ENCODE measurements at regions not wholly inside any gene's neighbourhood (a gene's known extent, or its start where the extent isn't known, plus 50 kb on each side); places are given as distances from the start of the nearest gene placed in this dataset.

GRCh38 chr2:18136881-18137475 lies 258.5 kb downstream of the KCNS3 start:
- TF ChIP-seq POLR2AphosphoS5 (IDR thresholded peaks at IDR 0.05; ENCODE audit: low read depth, low read length) (no peak), TAF1 (IDR thresholded peaks at IDR 0.05; ENCODE audit: borderline replicate concordance, low read depth, low read length) (no peak)
- no peak for FAIRE-seq

GRCh38 chr2:18133310-18133709 lies 254.8 kb downstream of the KCNS3 start:
- no peak for FAIRE-seq
- DNase-seq (ENCODE audit: insufficient read length) = no peak
- TF ChIP-seq POLR2AphosphoS5 (IDR thresholded peaks at IDR 0.05; ENCODE audit: low read depth, low read length) (no peak), POLR2A (IDR thresholded peaks at IDR 0.05; ENCODE audit: low read depth, low read length) (no peak), TAF1 (IDR thresholded peaks at IDR 0.05; ENCODE audit: borderline replicate concordance, low read depth, low read length) (no peak)

More at GRCh38 chr2:18136881-18137475, 258.5 kb downstream of the KCNS3 start:
- no peak for DNase-seq (ENCODE audit: insufficient read length)

GRCh38 chr2:18132697-18133096 lies 254.2 kb downstream of the KCNS3 start:
- DNase-seq (ENCODE audit: insufficient read length) (no peak), FAIRE-seq (no peak)
- TF ChIP-seq TAF1 (IDR thresholded peaks at IDR 0.05; ENCODE audit: borderline replicate concordance, low read depth, low read length) (no peak), POLR2AphosphoS5 (IDR thresholded peaks at IDR 0.05; ENCODE audit: low read depth, low read length) (no peak), POLR2A (IDR thresholded peaks at IDR 0.05; ENCODE audit: low read depth, low read length) (no peak)

GRCh38 chr2:18131761-18132160 lies 253.3 kb downstream of the KCNS3 start:
- FAIRE-seq = no peak
- no peak for DNase-seq (ENCODE audit: insufficient read length)
- TF ChIP-seq POLR2A (IDR thresholded peaks at IDR 0.05; ENCODE audit: low read depth, low read length) (no peak), POLR2AphosphoS5 (IDR thresholded peaks at IDR 0.05; ENCODE audit: low read depth, low read length) (no peak), TAF1 (IDR thresholded peaks at IDR 0.05; ENCODE audit: borderline replicate concordance, low read depth, low read length) (no peak)

GRCh38 chr2:18129348-18129747 lies 250.9 kb downstream of the KCNS3 start:
- no peak for FAIRE-seq
- TF ChIP-seq TAF1 (IDR thresholded peaks at IDR 0.05; ENCODE audit: borderline replicate concordance, low read depth, low read length) (no peak), POLR2A (IDR thresholded peaks at IDR 0.05; ENCODE audit: low read depth, low read length) (no peak), POLR2AphosphoS5 (IDR thresholded peaks at IDR 0.05; ENCODE audit: low read depth, low read length) (no peak)
- DNase-seq (ENCODE audit: insufficient read length) = no peak

GRCh38 chr2:18125303-18125702 lies 246.8 kb downstream of the KCNS3 start:
- no peak for TF ChIP-seq POLR2A (IDR thresholded peaks at IDR 0.05; ENCODE audit: low read depth, low read length)
- FAIRE-seq (no peak), DNase-seq (ENCODE audit: insufficient read length) (no peak)

GRCh38 chr2:18124116-18124835 lies 245.8 kb downstream of the KCNS3 start:
- FAIRE-seq (no peak), DNase-seq (ENCODE audit: insufficient read length) (no peak)
- TF ChIP-seq POLR2A (IDR thresholded peaks at IDR 0.05; ENCODE audit: low read depth, low read length) (no peak), POLR2AphosphoS5 (IDR thresholded peaks at IDR 0.05; ENCODE audit: low read depth, low read length) (no peak), TAF1 (IDR thresholded peaks at IDR 0.05; ENCODE audit: borderline replicate concordance, low read depth, low read length) (no peak)

GRCh38 chr2:18123577-18123976 lies 245.1 kb downstream of the KCNS3 start:
- DNase-seq (ENCODE audit: insufficient read length) (no peak), FAIRE-seq (no peak)
- TF ChIP-seq TAF1 (IDR thresholded peaks at IDR 0.05; ENCODE audit: borderline replicate concordance, low read depth, low read length) (no peak), POLR2AphosphoS5 (IDR thresholded peaks at IDR 0.05; ENCODE audit: low read depth, low read length) (no peak), POLR2A (IDR thresholded peaks at IDR 0.05; ENCODE audit: low read depth, low read length) (no peak)

GRCh38 chr2:18123211-18123570 lies 244.7 kb downstream of the KCNS3 start:
- FAIRE-seq (no peak), DNase-seq (ENCODE audit: insufficient read length) (no peak)
- TF ChIP-seq TAF1 (IDR thresholded peaks at IDR 0.05; ENCODE audit: borderline replicate concordance, low read depth, low read length) (no peak), POLR2A (IDR thresholded peaks at IDR 0.05; ENCODE audit: low read depth, low read length) (no peak), POLR2AphosphoS5 (IDR thresholded peaks at IDR 0.05; ENCODE audit: low read depth, low read length) (no peak)

GRCh38 chr2:18122544-18123210 lies 244.2 kb downstream of the KCNS3 start:
- DNase-seq (ENCODE audit: insufficient read length) (no peak), FAIRE-seq (no peak)
- TF ChIP-seq TAF1 (IDR thresholded peaks at IDR 0.05; ENCODE audit: borderline replicate concordance, low read depth, low read length) (no peak), POLR2AphosphoS5 (IDR thresholded peaks at IDR 0.05; ENCODE audit: low read depth, low read length) (no peak), POLR2A (IDR thresholded peaks at IDR 0.05; ENCODE audit: low read depth, low read length) (no peak)

GRCh38 chr2:18119883-18120282 lies 241.4 kb downstream of the KCNS3 start:
- no peak for FAIRE-seq
- no peak for TF ChIP-seq TAF1 (IDR thresholded peaks at IDR 0.05; ENCODE audit: borderline replicate concordance, low read depth, low read length)
- no peak for TF ChIP-seq POLR2A (IDR thresholded peaks at IDR 0.05; ENCODE audit: low read depth, low read length)
- TF ChIP-seq POLR2AphosphoS5 (IDR thresholded peaks at IDR 0.05; ENCODE audit: low read depth, low read length) = no peak

GRCh38 chr2:18118703-18119102 lies 240.2 kb downstream of the KCNS3 start:
- DNase-seq (ENCODE audit: insufficient read length) = no peak
- TF ChIP-seq TAF1 (IDR thresholded peaks at IDR 0.05; ENCODE audit: borderline replicate concordance, low read depth, low read length) = no peak
- TF ChIP-seq POLR2A (IDR thresholded peaks at IDR 0.05; ENCODE audit: low read depth, low read length) = no peak
- no peak for TF ChIP-seq POLR2AphosphoS5 (IDR thresholded peaks at IDR 0.05; ENCODE audit: low read depth, low read length)
- no peak for FAIRE-seq

More at GRCh38 chr2:18119883-18120282, 241.4 kb downstream of the KCNS3 start:
- no peak for DNase-seq (ENCODE audit: insufficient read length)
